GM06990 (cell line): ENCODE measurements at regions not wholly inside any gene's neighbourhood (a gene's known extent, or its start where the extent isn't known, plus 50 kb on each side); places are given as distances from the start of the nearest gene placed in this dataset.

Experiments used
- DNase-seq: peaks from one replicate; pipeline ENCODE4 v3.0.0-alpha.2; 2011; ENCODE audit not compliant: insufficient read length; ENCODE audit errors: extremely low read depth
- H3K27me3 ChIP-seq: replicated peaks from 2 replicates; pipeline ENCODE4 v1.6.0; 2011; ENCODE audit warnings: low read length; ENCODE audit not compliant: control insufficient read depth, insufficient read depth
- H3K36me3 ChIP-seq: 2 replicates; pipeline ENCODE4 v1.5.1; 2011; ENCODE audit warnings: low read length; ENCODE audit not compliant: control insufficient read depth, insufficient read depth
- H3K4me3 ChIP-seq: replicated peaks from 2 replicates; pipeline ENCODE4 v1.5.1; 2011; ENCODE audit warnings: low read depth, mild to moderate bottlenecking, control low read depth, low read length
- TF ChIP-seq, protein P1 (sequence below): IDR thresholded peaks from 2 replicates; pipeline ENCODE4 v1.5.1; 2011; ENCODE audit warnings: low read length, control low read depth, mild to moderate bottlenecking, inconsistent platforms; ENCODE audit not compliant: insufficient read depth, poor library complexity, severe bottlenecking

DNA sequence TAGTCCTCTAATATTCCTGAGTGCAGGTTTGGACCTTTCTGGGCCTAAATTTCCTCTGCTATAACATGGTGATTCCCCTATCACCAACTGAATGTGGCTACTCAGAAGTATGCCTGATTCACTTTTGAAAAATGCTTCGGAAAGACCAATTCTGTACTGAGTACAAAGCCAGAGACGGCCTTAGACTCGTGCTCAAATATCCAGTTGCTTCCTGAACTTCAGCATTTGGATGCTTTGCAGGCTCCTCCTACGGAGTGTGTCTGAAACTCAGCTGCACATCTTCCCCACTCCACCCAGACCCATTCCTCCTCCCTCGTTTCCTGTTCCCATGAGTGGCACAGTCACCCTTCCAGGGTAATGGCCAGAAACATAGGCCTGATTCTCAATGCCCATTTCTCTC, 98.4 kb upstream of the GADD45A start:
- Histone ChIP-seq H3K4me3 (no peak overlapping the region), H3K27me3 (no peaks in the 10 kb centered on the region; the same call in 1 of the 2 replicates), H3K36me3 (no peaks in the 10 kb centered on the region)
- DNase-seq, result no peak
- TF ChIP-seq, protein P1, sequence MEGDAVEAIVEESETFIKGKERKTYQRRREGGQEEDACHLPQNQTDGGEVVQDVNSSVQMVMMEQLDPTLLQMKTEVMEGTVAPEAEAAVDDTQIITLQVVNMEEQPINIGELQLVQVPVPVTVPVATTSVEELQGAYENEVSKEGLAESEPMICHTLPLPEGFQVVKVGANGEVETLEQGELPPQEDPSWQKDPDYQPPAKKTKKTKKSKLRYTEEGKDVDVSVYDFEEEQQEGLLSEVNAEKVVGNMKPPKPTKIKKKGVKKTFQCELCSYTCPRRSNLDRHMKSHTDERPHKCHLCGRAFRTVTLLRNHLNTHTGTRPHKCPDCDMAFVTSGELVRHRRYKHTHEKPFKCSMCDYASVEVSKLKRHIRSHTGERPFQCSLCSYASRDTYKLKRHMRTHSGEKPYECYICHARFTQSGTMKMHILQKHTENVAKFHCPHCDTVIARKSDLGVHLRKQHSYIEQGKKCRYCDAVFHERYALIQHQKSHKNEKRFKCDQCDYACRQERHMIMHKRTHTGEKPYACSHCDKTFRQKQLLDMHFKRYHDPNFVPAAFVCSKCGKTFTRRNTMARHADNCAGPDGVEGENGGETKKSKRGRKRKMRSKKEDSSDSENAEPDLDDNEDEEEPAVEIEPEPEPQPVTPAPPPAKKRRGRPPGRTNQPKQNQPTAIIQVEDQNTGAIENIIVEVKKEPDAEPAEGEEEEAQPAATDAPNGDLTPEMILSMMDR, result no peak

DNA sequence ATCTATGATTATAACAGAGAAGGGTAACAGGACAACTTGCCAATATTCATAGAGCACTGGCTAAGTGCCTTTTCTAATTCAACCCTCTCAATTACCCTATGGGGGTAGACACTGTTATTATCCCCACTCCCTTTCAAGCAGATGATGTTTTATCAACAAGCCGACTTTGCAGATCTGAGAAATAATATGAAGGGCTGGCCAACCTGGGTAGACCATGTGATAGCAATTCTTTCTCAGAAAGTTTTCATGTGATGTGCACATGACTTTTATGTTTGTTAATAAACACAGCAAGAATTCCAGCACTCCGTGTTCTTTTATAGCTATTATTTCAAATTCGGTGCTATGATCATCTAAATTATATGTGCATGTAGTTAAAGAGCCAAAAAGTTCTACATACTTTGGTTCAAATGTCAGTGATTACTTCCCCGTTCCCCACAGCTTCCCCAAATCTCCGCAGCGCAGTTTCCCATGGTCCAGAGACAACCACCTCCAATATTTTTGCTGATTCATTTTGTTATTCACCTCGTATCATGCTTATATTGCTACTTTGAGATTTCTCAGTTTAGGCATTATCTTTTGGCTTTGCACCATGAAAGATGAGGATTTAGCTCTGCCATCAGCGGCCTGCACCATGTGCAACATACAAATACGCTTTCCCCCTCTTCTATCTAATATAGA, 96.7 kb upstream of the GADD45A start:
- Histone ChIP-seq H3K27me3 (no peaks in the 10 kb centered on the region; the same call in 1 of the 2 replicates), H3K36me3 (no peaks in the 10 kb centered on the region), H3K4me3 (no peak overlapping the region)
- TF ChIP-seq, protein P1, result no peak
- no peak for DNase-seq

DNA sequence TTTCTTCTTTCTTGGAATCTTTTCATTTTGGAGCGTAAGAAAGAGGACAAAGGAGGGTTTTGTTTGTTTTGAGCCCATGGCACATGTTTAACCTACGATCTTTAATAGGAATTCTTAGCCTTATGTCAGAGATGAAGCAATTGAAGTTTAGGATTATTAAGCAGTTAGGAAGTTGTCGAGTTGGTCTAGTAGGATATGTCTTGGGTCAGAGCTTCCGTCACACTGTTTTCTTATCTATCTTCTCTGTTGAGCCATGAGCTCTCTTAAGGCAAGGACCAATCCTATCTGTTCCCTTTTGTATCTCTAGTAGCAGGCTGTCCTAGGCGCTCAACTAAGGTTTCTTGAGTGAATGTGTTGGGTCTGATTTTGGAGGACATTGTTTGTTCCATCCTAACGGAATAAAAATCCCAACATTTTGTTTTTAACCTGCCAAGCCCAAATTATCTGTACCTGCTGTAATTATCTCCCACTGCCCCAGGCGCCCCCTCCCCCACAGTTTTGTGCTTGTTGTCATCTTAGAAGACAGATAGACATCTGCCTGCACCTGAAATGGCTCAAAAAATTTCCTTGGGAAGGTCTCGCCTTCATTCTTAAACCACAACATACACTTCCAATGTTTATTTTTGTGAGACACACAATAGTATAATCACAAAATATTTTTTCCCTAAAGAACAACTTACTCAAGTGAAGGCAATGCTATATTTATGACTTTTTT, 95.3 kb upstream of the GADD45A start:
- Histone ChIP-seq H3K27me3 (no peaks in the 10 kb centered on the region; the same call in 1 of the 2 replicates), H3K4me3 (no peak overlapping the region), H3K36me3 (no peaks in the 10 kb centered on the region)
- TF ChIP-seq, protein P1, result no peak
- no peak for DNase-seq

DNA sequence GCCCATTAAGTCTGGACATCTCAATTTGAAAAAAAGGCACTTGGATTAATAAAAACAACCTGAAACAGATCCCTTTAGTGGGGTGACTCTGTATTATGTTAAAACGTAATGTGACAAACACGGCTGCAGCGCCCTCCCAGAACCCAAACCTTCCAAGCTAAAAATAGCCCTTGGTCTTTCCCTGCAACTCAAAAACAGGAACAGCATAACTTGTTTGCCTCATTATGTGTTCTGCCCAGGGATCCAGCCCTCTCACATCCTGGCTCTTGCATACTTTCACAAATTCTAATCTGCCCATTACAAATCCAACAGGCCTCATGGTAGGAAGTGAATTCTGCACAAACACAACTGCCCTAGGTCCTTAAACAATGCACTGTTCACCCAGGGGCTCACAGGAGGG, 94.7 kb upstream of the GADD45A start:
- TF ChIP-seq, protein P1, result no peak
- no peak for DNase-seq
- Histone ChIP-seq H3K36me3 (no peaks in the 10 kb centered on the region), H3K4me3 (no peak overlapping the region), H3K27me3 (no peaks in the 10 kb centered on the region; the same call in 1 of the 2 replicates)

DNA sequence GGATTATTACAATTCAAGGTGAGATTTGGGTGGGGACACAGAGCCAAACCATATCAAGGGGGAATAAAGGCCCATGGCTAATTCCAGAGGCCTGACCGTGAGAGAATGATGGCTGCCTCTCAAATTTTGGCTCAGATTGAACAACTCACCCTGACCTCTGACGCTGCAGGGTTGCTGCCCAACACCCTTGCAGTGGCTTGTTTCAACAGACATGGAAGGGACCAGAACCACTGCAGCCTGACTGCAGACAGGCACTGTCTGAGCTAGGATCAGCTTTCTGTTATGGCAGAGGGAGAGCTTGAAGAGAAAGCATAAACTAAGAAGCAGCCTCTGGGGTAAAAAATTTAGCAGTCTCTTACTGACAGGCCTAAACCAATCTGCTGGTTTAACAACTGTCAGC, 90.2 kb upstream of the GADD45A start:
- Histone ChIP-seq H3K36me3 (no peaks in the 10 kb centered on the region), H3K27me3 (no peaks in the 10 kb centered on the region), H3K4me3 (no peak overlapping the region)
- DNase-seq, result no peak
- TF ChIP-seq, protein P1, result no peak

DNA sequence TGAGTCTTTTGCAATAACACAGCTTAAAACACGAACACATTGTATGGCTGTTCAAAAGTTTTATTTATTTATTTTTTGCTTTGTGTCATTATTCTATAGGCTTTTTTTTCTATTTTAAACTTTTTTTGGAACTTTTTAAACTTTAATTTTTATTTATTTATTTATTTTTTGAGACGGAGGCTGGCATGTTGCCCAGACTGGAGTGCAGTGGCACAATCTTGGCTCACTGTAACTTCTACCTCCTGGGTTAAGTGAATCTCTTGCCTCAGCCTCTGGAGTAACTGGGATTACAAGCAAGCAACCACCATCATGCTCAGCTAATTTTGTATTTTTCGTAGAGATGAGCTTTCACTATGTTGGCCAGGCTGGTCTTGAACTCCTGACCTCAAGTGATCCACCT, 88.3 kb upstream of the GADD45A start:
- no peaks in the 10 kb centered on the region for H3K27me3 ChIP-seq
- no peaks in the 10 kb centered on the region for H3K36me3 ChIP-seq
- no peak for DNase-seq
- no peak overlapping the region for H3K4me3 ChIP-seq
- TF ChIP-seq, protein P1, result no peak
